H1 (cell line): ENCODE measurements at regions not wholly inside any gene's neighbourhood (a gene's known extent, or its start where the extent isn't known, plus 50 kb on each side); places are given as distances from the start of the nearest gene placed in this dataset.

Experiments used
- RAD21 ChIP-seq, 2 experiments: IDR thresholded peaks in 1 of 2; conservative IDR thresholded peaks in 1 of 2; 2 replicates each; pipeline ENCODE4 v1.6.1; 2011; ENCODE audit warnings: low read depth in 2 of 2, low read length in 2 of 2, improper control_type of control experiment in 1 of 2, inconsistent platforms in 1 of 2, mild to moderate bottlenecking in 1 of 2, moderate library complexity in 1 of 2

DNA sequence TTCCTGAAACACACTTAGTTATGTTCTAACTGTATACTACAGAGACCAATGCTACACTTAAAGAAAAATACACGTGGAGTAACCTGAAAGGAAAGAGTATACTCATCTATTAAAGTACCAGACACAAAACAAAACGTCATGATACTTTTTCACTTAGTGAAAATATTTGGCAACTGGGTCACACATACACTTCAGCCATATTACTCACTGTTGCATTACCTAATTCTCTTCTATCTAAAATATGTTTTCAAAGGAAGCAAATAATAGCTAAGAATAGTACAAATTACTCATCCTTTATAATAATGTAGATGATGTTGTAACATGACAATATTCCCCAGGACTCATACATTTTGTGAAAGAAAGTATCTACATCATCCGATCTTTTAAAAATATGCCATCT is 76.5 kb upstream of the EPB41L3 start (continued):
- TF ChIP-seq RAD21 (IDR thresholded peaks at IDR 0.05 in 1 of 2, conservative IDR thresholded peaks at IDR 0.05 in 1 of 2; ENCODE audit: low read depth in 2 of 2, low read length in 2 of 2): no peak
